Fibroblast of lung (primary cell): ENCODE measurements at regions not wholly inside any gene's neighbourhood (a gene's known extent, or its start where the extent isn't known, plus 50 kb on each side); places are given as distances from the start of the nearest gene placed in this dataset.

Experiments
- EZH2 ChIP-seq: IDR thresholded peaks from 2 replicates; pipeline ENCODE4 v1.5.1; 2012; ENCODE audit warnings: low read length, control low read depth, mild to moderate bottlenecking; ENCODE audit errors: missing control alignments
- TF ChIP-seq, protein P1 (sequence below), 2 donors: IDR thresholded peaks in 1 of 2; conservative IDR thresholded peaks in 1 of 2; 1 replicate in 1 of 2; 2 replicates in 1 of 2; pipeline ENCODE4 v1.5.1; 2011 to 2012; ENCODE audit warnings: low read length in 2 of 2, control low read depth in 1 of 2, inconsistent platforms in 1 of 2, low read depth in 1 of 2, mild to moderate bottlenecking in 1 of 2

DNA sequence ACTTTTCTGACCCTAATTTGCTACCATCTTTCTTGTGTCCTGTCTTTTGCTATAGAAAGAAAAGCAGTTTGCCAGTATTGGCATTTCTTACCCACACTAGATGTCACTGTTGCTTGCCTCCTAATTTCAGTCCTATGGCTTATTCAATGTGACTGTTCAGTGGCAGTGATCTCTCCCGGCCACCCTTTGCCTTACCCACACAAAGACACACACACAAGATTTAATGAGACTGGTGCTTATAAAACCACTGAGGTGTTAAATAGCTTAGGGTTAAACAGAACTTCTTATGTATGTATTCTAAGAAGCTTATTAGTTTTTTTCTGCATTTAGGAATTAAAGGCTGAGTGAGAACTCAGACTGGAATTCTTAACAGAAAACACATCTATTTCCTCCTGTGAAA lies 233.6 kb upstream of the ASCC3 start:
- TF ChIP-seq, protein P1, sequence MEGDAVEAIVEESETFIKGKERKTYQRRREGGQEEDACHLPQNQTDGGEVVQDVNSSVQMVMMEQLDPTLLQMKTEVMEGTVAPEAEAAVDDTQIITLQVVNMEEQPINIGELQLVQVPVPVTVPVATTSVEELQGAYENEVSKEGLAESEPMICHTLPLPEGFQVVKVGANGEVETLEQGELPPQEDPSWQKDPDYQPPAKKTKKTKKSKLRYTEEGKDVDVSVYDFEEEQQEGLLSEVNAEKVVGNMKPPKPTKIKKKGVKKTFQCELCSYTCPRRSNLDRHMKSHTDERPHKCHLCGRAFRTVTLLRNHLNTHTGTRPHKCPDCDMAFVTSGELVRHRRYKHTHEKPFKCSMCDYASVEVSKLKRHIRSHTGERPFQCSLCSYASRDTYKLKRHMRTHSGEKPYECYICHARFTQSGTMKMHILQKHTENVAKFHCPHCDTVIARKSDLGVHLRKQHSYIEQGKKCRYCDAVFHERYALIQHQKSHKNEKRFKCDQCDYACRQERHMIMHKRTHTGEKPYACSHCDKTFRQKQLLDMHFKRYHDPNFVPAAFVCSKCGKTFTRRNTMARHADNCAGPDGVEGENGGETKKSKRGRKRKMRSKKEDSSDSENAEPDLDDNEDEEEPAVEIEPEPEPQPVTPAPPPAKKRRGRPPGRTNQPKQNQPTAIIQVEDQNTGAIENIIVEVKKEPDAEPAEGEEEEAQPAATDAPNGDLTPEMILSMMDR (conservative IDR thresholded peaks at IDR 0.05 in 1 of 2, IDR thresholded peaks at IDR 0.05 in 1 of 2; ENCODE audit: low read depth in 1 of 2, low read length in 2 of 2): peak; percentile 15 to 22
- TF ChIP-seq EZH2: no peak
